ENCODE measurements at regions not wholly inside any gene's neighbourhood (a gene's known extent, or its start where the extent isn't known, plus 50 kb on each side); places are given as distances from the start of the nearest gene placed in this dataset.

DNA sequence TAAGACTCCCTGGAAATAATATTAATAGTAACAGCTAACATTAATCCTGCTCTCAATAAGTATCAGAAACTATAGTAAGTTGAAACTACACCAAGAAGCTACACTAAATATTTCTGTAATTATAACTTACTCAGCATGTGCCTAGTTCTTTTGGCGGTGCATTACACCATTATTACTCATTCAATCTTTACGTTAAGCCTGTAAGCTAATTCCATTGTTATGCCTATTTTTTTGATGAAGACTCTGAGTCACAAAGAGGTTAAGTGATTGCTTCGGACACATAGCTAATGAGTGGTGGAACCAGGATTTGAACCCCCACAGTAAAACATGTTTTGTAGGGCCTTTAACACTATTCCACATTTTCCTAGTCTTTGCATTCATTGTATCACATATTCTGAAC lies 111.6 kb downstream of the RASSF10 start:
- no peaks in the 10 kb centered on the region for H3K9me3 ChIP-seq (ENCODE audit: low read depth)
- TF ChIP-seq, protein P1, sequence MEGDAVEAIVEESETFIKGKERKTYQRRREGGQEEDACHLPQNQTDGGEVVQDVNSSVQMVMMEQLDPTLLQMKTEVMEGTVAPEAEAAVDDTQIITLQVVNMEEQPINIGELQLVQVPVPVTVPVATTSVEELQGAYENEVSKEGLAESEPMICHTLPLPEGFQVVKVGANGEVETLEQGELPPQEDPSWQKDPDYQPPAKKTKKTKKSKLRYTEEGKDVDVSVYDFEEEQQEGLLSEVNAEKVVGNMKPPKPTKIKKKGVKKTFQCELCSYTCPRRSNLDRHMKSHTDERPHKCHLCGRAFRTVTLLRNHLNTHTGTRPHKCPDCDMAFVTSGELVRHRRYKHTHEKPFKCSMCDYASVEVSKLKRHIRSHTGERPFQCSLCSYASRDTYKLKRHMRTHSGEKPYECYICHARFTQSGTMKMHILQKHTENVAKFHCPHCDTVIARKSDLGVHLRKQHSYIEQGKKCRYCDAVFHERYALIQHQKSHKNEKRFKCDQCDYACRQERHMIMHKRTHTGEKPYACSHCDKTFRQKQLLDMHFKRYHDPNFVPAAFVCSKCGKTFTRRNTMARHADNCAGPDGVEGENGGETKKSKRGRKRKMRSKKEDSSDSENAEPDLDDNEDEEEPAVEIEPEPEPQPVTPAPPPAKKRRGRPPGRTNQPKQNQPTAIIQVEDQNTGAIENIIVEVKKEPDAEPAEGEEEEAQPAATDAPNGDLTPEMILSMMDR (IDR thresholded peaks at IDR 0.05; ENCODE audit: low read depth, low read length): no peak
- H3K36me3 ChIP-seq: no peaks in the 10 kb centered on the region
- H3K4me1 ChIP-seq (ENCODE audit: low read depth): no peaks in the 10 kb centered on the region
- DNase-seq (ENCODE audit: low read depth in 1 of 2, low spot score in 1 of 2): peak in 1 of 2 donors; percentile 54
- H3K27ac ChIP-seq: no peak overlapping the region
- no peaks in the 10 kb centered on the region for H3K27me3 ChIP-seq
- no peak overlapping the region for H3K4me3 ChIP-seq

DNA sequence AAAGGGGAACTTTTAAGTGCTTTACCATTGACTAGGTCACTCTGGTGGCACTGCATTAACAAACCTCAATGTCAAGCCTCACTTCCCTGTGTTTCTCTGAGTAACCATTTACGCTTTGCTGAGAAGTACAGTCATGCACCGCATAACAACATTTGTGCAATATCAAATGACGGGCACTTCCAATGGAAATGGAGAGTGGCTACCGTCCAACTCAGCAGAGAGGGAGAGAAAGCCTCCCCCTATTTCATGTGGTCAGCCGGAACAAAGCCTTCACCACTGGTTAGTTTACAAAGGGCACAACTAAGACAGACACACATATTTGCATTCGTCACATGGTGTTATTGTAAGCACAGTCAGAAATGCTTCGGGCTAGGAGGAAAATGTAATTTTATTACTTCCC lies 117.3 kb downstream of the RASSF10 start:
- H3K4me3 ChIP-seq: no peak overlapping the region
- H3K4me1 ChIP-seq (ENCODE audit: low read depth): no peaks in the 10 kb centered on the region
- no peaks in the 10 kb centered on the region for H3K36me3 ChIP-seq
- H3K27ac ChIP-seq: no peak overlapping the region
- TF ChIP-seq, protein P1 (IDR thresholded peaks at IDR 0.05; ENCODE audit: low read depth, low read length): no peak
- no peaks in the 10 kb centered on the region for H3K9me3 ChIP-seq (ENCODE audit: low read depth)
- no peaks in the 10 kb centered on the region for H3K27me3 ChIP-seq
- peak in 1 of 2 donors; percentile 91 for DNase-seq (ENCODE audit: low read depth in 1 of 2, low spot score in 1 of 2)

DNA sequence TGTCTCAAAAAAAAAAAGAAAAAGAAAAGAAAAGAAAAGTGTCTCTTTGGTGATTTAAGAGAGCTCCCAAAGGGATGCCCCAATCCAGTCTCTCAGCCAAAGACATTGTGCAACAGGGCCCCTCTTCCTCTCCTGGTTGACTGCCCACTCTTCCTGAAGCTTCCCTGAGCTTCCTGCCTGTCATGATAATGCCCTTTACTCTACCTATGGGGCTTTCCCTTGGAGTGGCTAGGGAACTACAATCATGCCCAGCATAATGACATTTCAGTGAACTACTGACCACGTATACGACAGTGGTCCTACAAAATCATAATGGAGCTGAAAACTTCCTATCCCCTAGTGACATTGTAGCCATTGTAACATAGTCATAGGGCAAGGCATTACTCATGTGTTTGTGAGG lies 118.0 kb downstream of the RASSF10 start:
- H3K4me3 ChIP-seq: no peak overlapping the region
- no peak for DNase-seq (ENCODE audit: low read depth in 1 of 2, low spot score in 1 of 2)
- H3K27me3 ChIP-seq: no peaks in the 10 kb centered on the region
- H3K27ac ChIP-seq: no peak overlapping the region
- no peaks in the 10 kb centered on the region for H3K4me1 ChIP-seq (ENCODE audit: low read depth)
- no peaks in the 10 kb centered on the region for H3K9me3 ChIP-seq (ENCODE audit: low read depth)
- H3K36me3 ChIP-seq: no peaks in the 10 kb centered on the region
- TF ChIP-seq, protein P1 (IDR thresholded peaks at IDR 0.05; ENCODE audit: low read depth, low read length): no peak

DNA sequence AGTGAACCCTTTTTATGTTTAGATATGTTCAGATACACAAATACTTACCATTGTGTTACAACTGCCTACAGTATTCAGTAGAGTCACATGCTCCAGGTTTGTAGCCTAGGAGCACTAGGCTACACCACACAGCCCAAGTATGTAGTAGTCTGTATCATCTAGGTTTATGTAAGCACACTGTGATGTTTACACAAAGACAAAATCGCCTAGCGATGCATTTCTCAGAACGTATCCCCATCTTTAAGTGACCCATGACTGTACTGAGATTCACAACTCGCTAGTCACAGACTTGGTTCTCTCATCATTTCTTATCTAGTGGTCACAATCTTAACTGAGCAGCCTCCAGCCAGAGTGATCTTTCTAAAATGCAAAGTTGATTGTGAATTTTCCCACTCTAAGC lies 119.2 kb downstream of the RASSF10 start:
- Histone ChIP-seq H3K4me3 (no peak overlapping the region), H3K27me3 (no peaks in the 10 kb centered on the region), H3K27ac (no peak overlapping the region), H3K4me1 (ENCODE audit: low read depth) (no peaks in the 10 kb centered on the region), H3K9me3 (ENCODE audit: low read depth) (no peaks in the 10 kb centered on the region), H3K36me3 (no peaks in the 10 kb centered on the region)
- DNase-seq (ENCODE audit: low read depth in 1 of 2, low spot score in 1 of 2): no peak
- TF ChIP-seq, protein P1 (IDR thresholded peaks at IDR 0.05; ENCODE audit: low read depth, low read length): no peak

DNA sequence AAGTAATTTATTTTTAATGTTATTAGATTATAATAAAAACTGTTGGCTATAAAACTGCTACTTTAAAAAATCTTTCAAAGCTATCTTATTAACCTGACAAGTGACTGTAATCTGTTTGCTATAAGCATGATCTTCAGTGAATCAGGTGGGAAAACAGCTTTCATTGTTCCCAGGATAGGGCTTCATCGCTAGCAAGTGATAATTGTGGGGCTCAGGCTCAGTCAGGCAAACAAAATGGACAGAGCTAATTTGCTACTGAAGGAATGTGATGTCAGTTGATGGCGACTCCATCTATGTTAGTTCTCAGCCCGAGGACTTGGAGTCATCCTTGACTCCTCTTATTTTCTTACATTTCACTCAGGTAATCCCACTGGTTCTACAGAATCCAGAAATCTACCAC lies 125.0 kb downstream of the RASSF10 start:
- H3K4me1 ChIP-seq (ENCODE audit: low read depth): peaks cover 28% of the 10 kb centered on the region
- no peaks in the 10 kb centered on the region for H3K27me3 ChIP-seq
- peak overlapping the region; percentile 83 for H3K27ac ChIP-seq
- no peak overlapping the region for H3K4me3 ChIP-seq
- H3K36me3 ChIP-seq: no peaks in the 10 kb centered on the region
- TF ChIP-seq, protein P1 (IDR thresholded peaks at IDR 0.05; ENCODE audit: low read depth, low read length): no peak
- no peaks in the 10 kb centered on the region for H3K9me3 ChIP-seq (ENCODE audit: low read depth)
- DNase-seq (ENCODE audit: low read depth in 1 of 2, low spot score in 1 of 2): no peak

DNA sequence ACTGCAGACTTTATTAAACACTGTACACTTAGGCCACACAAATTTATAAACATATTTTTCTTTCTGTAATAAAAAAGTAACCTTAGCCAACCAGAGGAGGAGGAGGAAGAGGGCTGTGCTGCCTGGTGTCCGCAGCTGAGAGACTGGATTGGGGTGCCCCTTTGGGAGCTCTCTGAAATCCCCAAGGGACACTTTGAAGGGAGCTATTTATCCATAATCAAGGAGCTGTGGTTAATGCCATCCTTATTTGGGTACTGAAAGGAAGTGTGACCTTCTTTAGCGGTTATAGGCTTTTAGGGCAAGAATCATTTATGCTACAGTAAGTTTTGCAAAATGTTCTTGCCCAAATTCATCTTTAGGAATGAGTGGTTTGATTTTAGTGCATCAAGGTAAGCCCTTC lies 125.8 kb downstream of the RASSF10 start:
- Histone ChIP-seq H3K36me3 (no peaks in the 10 kb centered on the region), H3K4me3 (no peak overlapping the region), H3K27me3 (no peaks in the 10 kb centered on the region), H3K27ac (peak overlapping the region; percentile 83), H3K4me1 (ENCODE audit: low read depth) (peaks cover 29% of the 10 kb centered on the region), H3K9me3 (ENCODE audit: low read depth) (no peaks in the 10 kb centered on the region)
- no peak for DNase-seq (ENCODE audit: low read depth in 1 of 2, low spot score in 1 of 2)
- TF ChIP-seq, protein P1 (IDR thresholded peaks at IDR 0.05; ENCODE audit: low read depth, low read length): no peak
